ENCODE measurements at regions not wholly inside any gene's neighbourhood (a gene's known extent, or its start where the extent isn't known, plus 50 kb on each side); places are given as distances from the start of the nearest gene placed in this dataset.
"Not testable (repeated sequence)": the region's sequence is repeated elsewhere in the genome, so short reads cannot be mapped to it uniquely, and the experiment has no call there.

DNA sequence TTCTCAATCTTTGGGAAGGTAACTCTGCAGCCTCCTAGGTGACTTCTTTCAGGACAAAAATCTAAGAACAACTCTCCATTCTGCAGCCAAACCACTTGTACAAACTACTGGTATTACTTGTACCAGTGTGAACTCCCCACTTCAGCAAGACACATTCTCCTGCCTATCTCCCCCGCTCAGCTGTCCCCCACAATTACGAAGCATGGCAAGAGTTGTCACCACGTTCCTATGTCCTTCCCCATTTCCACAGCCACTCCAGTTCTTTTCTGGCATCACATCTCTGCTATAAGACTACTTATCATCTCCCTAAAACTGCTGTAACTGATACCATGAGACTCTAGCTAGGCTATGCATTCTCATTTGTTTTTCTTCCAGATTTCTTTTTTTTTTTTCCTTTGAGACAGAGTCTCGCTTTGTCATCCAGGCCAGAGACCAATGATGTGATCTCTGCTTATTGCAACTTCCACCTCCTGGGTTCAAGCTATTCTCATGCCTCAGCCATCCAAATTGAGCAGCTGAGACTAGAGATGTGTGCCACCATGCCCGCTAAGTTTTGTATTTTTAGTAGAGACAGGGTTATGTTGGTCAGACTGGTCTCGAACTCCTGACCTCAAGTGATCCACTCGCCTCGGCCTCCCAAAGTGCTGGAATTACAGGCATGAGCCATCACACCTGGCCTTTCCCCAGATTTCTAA lies 71.9 kb upstream of the CDON start:
- Histone ChIP-seq H3K9me3 (no peaks in the 10 kb centered on the region), H3K27me3 (no peaks in the 10 kb centered on the region), H3K4me1 (peaks cover 0 to 9% (median 7%) of the 10 kb centered on the region in 3 donors), H3K27ac (peak overlapping the region in 1 of 4 donors; percentile 13), H3K36me3 (no peaks in the 10 kb centered on the region), H3K4me3 (no peak overlapping the region)
- no peak for DNase-seq
- intact Hi-C loops (cut with DNase I) = no loop called here
- WGBS, 2 donors = 60 to 65% methylated on average over 8 of the region's 8 CpGs
- no peak for FAIRE-seq
- peak in 2 of 4 donors; percentile 39 to 49 for ATAC-seq
- TF ChIP-seq, protein P1, sequence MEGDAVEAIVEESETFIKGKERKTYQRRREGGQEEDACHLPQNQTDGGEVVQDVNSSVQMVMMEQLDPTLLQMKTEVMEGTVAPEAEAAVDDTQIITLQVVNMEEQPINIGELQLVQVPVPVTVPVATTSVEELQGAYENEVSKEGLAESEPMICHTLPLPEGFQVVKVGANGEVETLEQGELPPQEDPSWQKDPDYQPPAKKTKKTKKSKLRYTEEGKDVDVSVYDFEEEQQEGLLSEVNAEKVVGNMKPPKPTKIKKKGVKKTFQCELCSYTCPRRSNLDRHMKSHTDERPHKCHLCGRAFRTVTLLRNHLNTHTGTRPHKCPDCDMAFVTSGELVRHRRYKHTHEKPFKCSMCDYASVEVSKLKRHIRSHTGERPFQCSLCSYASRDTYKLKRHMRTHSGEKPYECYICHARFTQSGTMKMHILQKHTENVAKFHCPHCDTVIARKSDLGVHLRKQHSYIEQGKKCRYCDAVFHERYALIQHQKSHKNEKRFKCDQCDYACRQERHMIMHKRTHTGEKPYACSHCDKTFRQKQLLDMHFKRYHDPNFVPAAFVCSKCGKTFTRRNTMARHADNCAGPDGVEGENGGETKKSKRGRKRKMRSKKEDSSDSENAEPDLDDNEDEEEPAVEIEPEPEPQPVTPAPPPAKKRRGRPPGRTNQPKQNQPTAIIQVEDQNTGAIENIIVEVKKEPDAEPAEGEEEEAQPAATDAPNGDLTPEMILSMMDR (IDR thresholded peaks at IDR 0.05) = no peak

DNA sequence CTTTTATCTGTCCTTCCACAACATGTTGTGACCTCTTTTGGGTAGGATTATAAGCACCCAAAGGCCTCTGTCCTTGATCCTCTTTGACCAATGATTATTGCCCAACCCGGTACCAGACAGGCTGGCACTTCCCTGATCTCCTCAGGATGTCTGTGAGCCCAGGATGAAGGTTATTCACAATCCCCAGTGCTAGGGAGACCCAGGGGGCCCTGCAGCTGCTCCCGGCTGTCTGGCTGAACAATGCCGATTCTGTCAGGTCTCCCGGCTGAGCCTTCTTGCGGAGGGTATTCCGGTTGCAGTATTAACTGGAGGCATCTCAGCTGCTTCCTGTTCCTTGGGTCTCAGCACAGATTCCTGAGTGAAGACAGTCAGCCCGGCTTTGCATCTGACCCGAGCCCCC lies 71.2 kb upstream of the CDON start:
- no peaks in the 10 kb centered on the region for H3K36me3 ChIP-seq
- no peaks in the 10 kb centered on the region for H3K9me3 ChIP-seq
- no peak overlapping the region for H3K4me3 ChIP-seq
- H3K27ac ChIP-seq = no peak overlapping the region
- FAIRE-seq = no peak
- TF ChIP-seq, protein P1 (IDR thresholded peaks at IDR 0.05) = no peak
- H3K4me1 ChIP-seq = peaks cover 0 to 9% (median 7%) of the 10 kb centered on the region in 3 donors
- no peak for ATAC-seq
- no peak for DNase-seq
- no peaks in the 10 kb centered on the region for H3K27me3 ChIP-seq
- WGBS, 2 donors = 70 to 84% methylated on average over 8 of the region's 8 CpGs
- intact Hi-C loops (cut with DNase I) = no loop called here

DNA sequence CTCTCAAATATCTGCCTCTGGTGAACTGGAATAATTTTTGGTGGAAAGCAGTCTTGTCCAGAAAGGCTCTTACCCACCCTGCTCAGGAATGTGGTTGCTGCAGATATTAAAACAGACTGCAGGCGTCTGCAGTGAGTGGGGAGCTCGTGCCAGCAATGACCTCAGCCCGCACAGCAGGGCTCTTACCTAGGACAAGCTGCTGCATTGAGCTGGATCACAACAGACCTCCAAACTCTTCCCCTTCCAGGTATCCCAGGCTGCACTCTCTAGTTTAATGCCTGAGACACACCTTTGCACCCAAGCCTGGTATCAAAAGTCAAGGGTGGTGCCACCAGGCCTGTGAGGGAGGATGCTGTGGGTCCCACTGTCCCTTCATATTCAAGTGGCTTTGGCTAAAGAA lies 69.7 kb upstream of the CDON start:
- DNase-seq (peak in 4 of 6 donors; percentile 45 to 62 (median 59)), FAIRE-seq (no peak), ATAC-seq (peak; percentile 59 to 82 (median 74))
- Histone ChIP-seq H3K36me3 (no peaks in the 10 kb centered on the region), H3K27me3 (no peaks in the 10 kb centered on the region), H3K4me3 (no peak overlapping the region), H3K4me1 (peaks cover 0 to 9% (median 7%) of the 10 kb centered on the region in 3 donors), H3K27ac (peak overlapping the region in 3 of 4 donors; percentile 33 to 67 (median 62)), H3K9me3 (no peaks in the 10 kb centered on the region)
- intact Hi-C loops (cut with DNase I) = no loop called here
- TF ChIP-seq, protein P1 (IDR thresholded peaks at IDR 0.05) = no peak
- WGBS, 2 donors = 52 to 56% methylated on average over 3 of the region's 3 CpGs

DNA sequence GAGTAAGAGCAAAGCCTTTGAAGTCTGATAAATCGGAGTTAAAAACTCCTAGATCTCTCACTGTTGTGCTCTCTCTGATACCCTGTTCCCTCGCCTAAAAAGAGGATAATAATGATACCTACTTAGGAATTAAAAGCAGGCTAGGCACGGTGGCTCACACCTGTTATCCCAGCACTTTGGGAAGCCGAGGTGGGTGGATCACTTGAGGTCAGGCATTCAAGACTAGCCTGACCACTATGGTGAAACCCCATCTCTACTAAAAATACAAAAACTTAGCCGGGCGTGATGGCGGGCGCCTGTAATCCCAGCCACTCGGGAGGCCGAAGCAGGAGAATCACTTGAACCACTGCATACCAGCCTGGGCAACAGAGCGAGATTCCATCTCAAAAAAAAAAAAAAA lies 68.1 kb upstream of the CDON start:
- H3K4me1 ChIP-seq; H3K36me3 ChIP-seq; DNase-seq; ATAC-seq; H3K4me3 ChIP-seq; FAIRE-seq; H3K27me3 ChIP-seq; H3K27ac ChIP-seq; H3K9me3 ChIP-seq; intact Hi-C loops (cut with DNase I): not testable (repeated sequence)
- 89 to 90% methylated on average over 11 of the region's 11 CpGs for WGBS, 2 donors

DNA sequence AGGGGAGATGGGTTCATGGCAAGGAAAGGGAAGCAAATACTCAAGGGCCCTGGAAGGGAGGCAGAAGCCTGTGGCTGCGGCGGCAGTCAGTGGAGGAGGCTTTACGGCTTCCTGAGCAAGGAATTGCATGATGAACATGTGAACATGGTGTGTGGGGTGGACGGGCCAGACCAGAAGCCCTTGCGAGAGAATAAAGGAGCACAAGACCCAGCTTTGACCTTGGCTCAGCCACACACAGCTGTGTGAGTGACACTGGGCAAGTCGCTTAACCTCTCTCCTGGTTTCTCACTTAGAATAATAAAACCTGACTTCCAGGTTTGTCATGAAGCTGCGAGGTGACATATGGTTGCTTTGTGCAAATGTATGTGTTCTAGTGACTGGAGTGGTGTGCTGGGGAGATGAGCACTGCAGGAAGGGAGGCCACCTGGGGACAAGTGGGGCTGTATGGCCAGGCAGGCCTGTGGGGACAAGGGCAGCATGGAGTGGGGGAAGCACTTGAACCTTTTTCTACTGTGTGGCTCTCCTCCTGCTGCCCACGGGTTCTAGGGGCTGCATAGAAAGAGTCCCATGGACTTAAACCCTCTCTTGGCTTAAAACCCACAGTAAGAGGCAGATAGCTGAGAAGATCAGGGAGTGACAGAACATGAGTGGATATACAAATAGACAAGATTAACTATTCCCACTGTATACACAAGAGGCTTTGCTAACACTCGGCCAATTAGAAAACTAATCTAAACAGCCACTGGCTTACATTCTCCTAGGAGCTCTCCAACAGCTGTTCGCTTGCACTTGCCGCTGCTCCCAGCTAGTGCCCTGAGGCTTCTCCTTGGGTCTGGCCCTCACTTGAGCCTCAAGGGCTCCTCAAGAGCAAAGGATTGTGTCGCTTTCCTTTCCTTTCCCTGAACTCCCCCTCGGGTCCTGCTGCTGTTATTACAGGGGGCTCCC lies 67.3 kb upstream of the CDON start:
- DNase-seq (no peak), ATAC-seq (peak in 2 of 4 donors; percentile 28 to 37), FAIRE-seq (no peak)
- H3K9me3 ChIP-seq = no peaks in the 10 kb centered on the region
- TF ChIP-seq, protein P1 (IDR thresholded peaks at IDR 0.05) = no peak
- WGBS, 2 donors = 74 to 75% methylated on average over 13 of the region's 13 CpGs
- H3K4me3 ChIP-seq = no peak overlapping the region
- H3K36me3 ChIP-seq = no peaks in the 10 kb centered on the region
- H3K4me1 ChIP-seq = peaks cover 0 to 5% (median 3%) of the 10 kb centered on the region in 3 donors
- intact Hi-C loops (cut with DNase I) = no loop called here
- no peaks in the 10 kb centered on the region for H3K27me3 ChIP-seq
- H3K27ac ChIP-seq = no peak overlapping the region
